Ovary (tissue), 7 donors: ENCODE measurements at regions not wholly inside any gene's neighbourhood (a gene's known extent, or its start where the extent isn't known, plus 50 kb on each side); places are given as distances from the start of the nearest gene placed in this dataset.

Source experiments
- DNase-seq, 5 donors: peaks; one replicate each; pipeline ENCODE4 v3.0.0-alpha.2; 2019 to 2020
- H3K27ac ChIP-seq, 2 donors: fragments of 200-600 bp; one replicate each; pipeline versions ENCODE4 v1.5.1 to v1.8.0; 2019 to 2022
- H3K27me3 ChIP-seq: fragments of 200-600 bp; one replicate; pipeline ENCODE4 v1.8.0; 2022
- H3K36me3 ChIP-seq: fragments of 200-600 bp; sonication (generic); one replicate; pipeline ENCODE4 v1.5.1; 2019
- H3K4me1 ChIP-seq: one replicate; pipeline ENCODE4 v1.8.1; 2013; ENCODE audit warnings: mild to moderate bottlenecking, moderate library complexity; ENCODE audit not compliant: insufficient read depth
- H3K4me3 ChIP-seq: fragments of 200-600 bp; sonication (generic); one replicate; pipeline ENCODE4 v1.5.1; 2017
- H3K9me3 ChIP-seq, 2 donors: fragments of 200-600 bp in 1 of 2; sonication (generic) in 1 of 2; one replicate each; pipeline versions ENCODE4 v1.5.1 to v1.8.1; 2013 to 2019; ENCODE audit warnings: mild to moderate bottlenecking in 1 of 2, moderate library complexity in 1 of 2
- EP300 ChIP-seq: sonication (generic); formaldehyde crosslinking; IDR thresholded peaks from one replicate; pipeline ENCODE4 v1.6.1; 2017; ENCODE audit warnings: antibody characterized with exemption
- POLR2A ChIP-seq: fragments of 450-650 bp; IDR thresholded peaks from one replicate; pipeline ENCODE4 v1.6.1; 2017; ENCODE audit warnings: antibody characterized with exemption, mild to moderate bottlenecking, moderate library complexity
- WGBS, 3 donors: extraction: QIAGEN DNeasy Blood & Tissue Kit in 1 of 3; methylation state at CpG; one replicate each; pipeline versions ENCODE4 v1.1.5 to v1.1.7; 2013 to 2017; 5-methylcytosine and 5-hydroxymethylcytosine counted together
- intact Hi-C, 4 donors: fragments of 100-400 bp; cut with DNase I; formaldehyde crosslinking; loops; one replicate each; pipeline versions ENCODE4 v1.11.0 to v1.15.1; 2022 to 2023
- TF ChIP-seq, protein P1 (sequence below), 3 donors: fragments of 450-650 bp in 2 of 3; fragments of 200-600 bp in 1 of 3; IDR thresholded peaks; one replicate each; pipeline versions ENCODE4 v1.5.1 to v1.8.0; 2016 to 2022; ENCODE audit warnings: antibody characterized with exemption in 3 of 3, mild to moderate bottlenecking in 1 of 3
- donor health status: DM: no; HTN: no; CAD: no; lungs with moderate emphysema.
- donor health status: DM: no; HTN: no; CAD: no.
- donor health status: Bipolar disorder and iron deficiency.
- donor health status: DM: no; HTN: no; CAD: no.
- donor health status: DM: yes; HTN: yes; CAD: no.

DNA sequence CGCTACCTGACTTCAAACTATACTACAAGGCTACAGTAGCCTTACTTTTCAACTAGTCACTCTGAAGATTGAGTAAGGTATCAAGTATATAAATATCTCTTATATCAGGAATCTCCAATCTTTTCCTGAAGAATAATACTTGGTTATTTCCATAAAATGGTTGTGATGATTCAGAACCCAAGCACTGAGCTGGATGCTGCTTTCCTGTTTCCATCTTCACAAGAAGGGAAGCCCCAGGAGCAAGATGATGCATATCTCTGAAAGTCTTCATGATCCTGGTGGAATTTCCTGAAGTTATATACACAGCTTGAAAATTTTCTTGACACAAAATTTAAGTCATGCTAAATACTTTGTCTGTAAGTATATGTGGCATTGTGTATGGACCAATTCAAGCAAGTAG is 243.9 kb upstream of the TANK start:
- TF ChIP-seq, protein P1, sequence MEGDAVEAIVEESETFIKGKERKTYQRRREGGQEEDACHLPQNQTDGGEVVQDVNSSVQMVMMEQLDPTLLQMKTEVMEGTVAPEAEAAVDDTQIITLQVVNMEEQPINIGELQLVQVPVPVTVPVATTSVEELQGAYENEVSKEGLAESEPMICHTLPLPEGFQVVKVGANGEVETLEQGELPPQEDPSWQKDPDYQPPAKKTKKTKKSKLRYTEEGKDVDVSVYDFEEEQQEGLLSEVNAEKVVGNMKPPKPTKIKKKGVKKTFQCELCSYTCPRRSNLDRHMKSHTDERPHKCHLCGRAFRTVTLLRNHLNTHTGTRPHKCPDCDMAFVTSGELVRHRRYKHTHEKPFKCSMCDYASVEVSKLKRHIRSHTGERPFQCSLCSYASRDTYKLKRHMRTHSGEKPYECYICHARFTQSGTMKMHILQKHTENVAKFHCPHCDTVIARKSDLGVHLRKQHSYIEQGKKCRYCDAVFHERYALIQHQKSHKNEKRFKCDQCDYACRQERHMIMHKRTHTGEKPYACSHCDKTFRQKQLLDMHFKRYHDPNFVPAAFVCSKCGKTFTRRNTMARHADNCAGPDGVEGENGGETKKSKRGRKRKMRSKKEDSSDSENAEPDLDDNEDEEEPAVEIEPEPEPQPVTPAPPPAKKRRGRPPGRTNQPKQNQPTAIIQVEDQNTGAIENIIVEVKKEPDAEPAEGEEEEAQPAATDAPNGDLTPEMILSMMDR (IDR thresholded peaks at IDR 0.05): no peak
- TF ChIP-seq EP300: no peak
- TF ChIP-seq POLR2A: no peak
- no peaks in the 10 kb centered on the region for H3K36me3 ChIP-seq
- no peak overlapping the region for H3K27ac ChIP-seq
- H3K4me3 ChIP-seq: no peak overlapping the region
- H3K27me3 ChIP-seq: no peaks in the 10 kb centered on the region
- H3K9me3 ChIP-seq: no peaks in the 10 kb centered on the region
- WGBS, 3 donors: 95 to 100% (median 98%) methylated on average over 1 of the region's 1 CpG
- no peak for DNase-seq
- H3K4me1 ChIP-seq: peaks cover 6% of the 10 kb centered on the region
- intact Hi-C loops: no loop called here

DNA sequence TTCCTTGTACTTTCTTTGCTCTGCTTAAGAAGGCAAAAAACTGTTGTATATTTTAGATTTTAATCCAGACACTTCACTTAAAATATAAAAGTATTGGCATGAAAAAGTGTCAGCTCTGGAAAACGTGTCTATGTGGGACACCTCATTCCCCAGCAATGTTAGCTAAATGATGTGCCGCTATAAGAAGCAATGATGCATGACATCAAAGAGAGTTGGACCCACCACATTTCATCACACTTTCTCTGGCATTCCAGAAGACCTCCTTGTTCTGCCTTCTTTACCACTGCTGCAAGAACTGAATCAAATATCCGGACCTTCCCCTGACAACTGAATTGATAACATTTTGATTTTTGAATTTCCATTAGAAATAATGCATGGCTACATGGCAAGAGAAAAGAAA is 242.4 kb upstream of the TANK start:
- no peak overlapping the region for H3K27ac ChIP-seq
- no peaks in the 10 kb centered on the region for H3K27me3 ChIP-seq
- WGBS, 3 donors: 72 to 79% (median 78%) methylated on average over 3 of the region's 3 CpGs
- H3K36me3 ChIP-seq: no peaks in the 10 kb centered on the region
- TF ChIP-seq, protein P1 (IDR thresholded peaks at IDR 0.05): no peak
- TF ChIP-seq POLR2A (no peak), EP300 (no peak)
- H3K4me1 ChIP-seq: peaks cover 9% of the 10 kb centered on the region
- intact Hi-C loops: no loop called here
- no peak for DNase-seq
- no peaks in the 10 kb centered on the region for H3K9me3 ChIP-seq
- no peak overlapping the region for H3K4me3 ChIP-seq

DNA sequence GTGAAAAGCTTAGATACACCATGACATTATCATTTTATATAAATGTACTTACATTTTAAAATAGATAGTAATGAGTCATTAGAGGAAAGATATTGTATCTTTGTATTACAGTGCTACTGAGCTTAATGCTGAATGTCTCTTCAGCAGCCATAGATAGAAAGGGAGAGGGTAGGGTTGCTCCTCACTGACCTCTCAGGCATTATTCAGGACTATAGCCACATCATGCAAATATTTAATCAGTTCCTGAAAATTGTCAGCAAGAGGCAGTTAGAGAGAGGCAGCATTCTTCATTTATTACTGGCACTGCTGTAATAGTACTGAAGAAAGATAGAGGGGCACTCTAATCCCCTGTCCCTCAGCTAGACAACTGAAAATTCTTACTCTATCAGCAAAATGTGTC is 242.0 kb upstream of the TANK start:
- Histone ChIP-seq H3K9me3 (no peaks in the 10 kb centered on the region), H3K27me3 (no peaks in the 10 kb centered on the region), H3K4me3 (no peak overlapping the region), H3K27ac (peak overlapping the region in 1 of 2 donors; percentile 21), H3K4me1 (peaks cover 9% of the 10 kb centered on the region), H3K36me3 (no peaks in the 10 kb centered on the region)
- no peak for DNase-seq
- intact Hi-C loops: no loop called here
- TF ChIP-seq EP300 (no peak), POLR2A (no peak)
- TF ChIP-seq, protein P1 (IDR thresholded peaks at IDR 0.05): no peak

DNA sequence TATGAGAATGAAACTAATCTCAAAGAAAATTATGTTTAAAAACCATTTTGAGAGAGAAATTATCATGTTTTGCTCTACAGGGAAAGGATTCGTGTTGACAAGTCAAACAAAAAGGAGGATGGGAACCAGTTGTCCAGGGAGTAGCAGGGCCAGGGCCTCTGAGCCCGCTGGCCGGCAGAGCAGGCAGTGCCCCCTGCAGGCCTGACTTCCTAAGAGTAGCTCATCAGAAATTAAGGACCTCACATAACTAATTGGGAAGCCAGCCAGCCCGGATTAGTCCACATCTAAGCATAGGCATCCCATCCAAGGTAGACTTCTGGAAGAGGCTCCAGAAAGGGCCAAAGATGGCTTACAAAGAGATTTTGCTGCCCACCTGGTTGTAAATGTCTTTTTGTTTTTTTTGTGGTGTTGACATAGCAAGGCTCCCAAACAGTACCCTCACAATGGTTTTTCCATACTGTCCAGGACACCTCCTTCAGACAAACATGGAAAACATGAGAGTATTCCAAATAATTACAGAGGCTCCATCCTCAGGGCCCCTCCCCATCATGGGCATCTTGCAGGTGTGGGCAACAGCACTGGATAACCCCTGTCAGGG is 241.2 kb upstream of the TANK start:
- intact Hi-C loops: no loop called here
- H3K4me1 ChIP-seq: peaks cover 9% of the 10 kb centered on the region
- DNase-seq: peak; percentile 64 to 82 (median 75)
- no peak overlapping the region for H3K4me3 ChIP-seq
- no peak for TF ChIP-seq EP300
- TF ChIP-seq, protein P1 (IDR thresholded peaks at IDR 0.05): peak in 1 of 3 donors; percentile 38
- 7 to 22% (median 7%) methylated on average over 4 of the region's 4 CpGs for WGBS, 3 donors
- no peaks in the 10 kb centered on the region for H3K36me3 ChIP-seq
- no peaks in the 10 kb centered on the region for H3K27me3 ChIP-seq
- H3K9me3 ChIP-seq: no peaks in the 10 kb centered on the region
- H3K27ac ChIP-seq: peak overlapping the region in 1 of 2 donors; percentile 52
